ENCODE measurements at regions not wholly inside any gene's neighbourhood (a gene's known extent, or its start where the extent isn't known, plus 50 kb on each side); places are given as distances from the start of the nearest gene placed in this dataset.
"Not testable (repeated sequence)": the region's sequence is repeated elsewhere in the genome, so short reads cannot be mapped to it uniquely, and the experiment has no call there.

DNA sequence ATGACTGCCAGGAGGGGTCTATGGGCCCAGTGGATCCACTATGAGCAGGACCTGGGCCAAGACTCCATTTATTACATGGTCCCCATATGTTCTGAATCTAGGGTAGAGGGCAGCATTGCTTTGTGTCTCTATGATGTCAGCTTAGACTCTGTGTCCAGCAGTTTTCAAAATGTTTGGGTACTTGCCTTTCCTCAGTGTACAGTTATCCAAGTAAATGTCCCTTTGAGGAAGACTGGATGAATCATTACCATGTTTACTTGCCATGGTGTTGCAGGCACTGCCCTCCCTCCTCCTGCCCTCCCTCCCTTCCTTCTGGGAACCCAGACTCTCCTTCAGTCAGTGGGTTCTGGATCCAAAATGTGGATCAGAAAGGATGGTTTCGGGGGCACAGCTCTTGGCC lies 108.6 kb downstream of the NRN1 start:
- peak; percentile 26 for DNase-seq (ENCODE audit: low spot score)

DNA sequence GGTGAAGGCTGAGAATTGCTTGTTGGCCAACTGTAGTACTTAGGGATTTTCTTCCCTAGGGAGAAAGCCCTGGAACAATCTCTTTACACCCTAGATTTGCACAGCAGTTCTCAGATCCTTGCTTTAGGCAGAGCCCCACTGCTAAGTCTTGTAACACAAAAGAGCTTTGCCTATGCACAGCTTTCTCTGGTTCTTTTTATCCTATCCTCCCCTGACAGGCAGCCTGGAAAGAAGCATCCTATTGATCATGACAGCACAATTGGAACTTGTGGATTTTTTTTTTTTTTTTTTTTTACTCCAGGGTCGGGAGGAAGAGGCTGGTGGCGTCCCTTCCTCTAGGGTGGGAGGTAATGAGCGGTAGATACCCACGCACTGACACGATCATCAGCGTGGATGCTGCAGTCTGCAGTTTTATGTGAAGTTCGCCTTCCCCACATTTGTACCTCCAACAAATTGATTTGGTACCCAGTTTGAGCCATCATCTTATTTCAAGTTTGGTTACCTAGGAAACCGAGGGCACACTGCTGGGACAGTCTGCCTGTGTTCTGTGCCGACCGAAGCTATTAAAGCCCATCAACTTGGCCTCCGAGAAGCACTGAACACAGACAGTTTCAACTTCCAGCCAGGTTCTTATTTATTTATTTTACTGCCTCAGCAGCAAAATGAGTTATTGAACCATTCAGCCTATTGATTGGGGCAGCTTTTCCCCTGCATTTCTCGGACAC lies 110.1 kb downstream of the NRN1 start:
- DNase-seq (ENCODE audit: low spot score), result no peak

DNA sequence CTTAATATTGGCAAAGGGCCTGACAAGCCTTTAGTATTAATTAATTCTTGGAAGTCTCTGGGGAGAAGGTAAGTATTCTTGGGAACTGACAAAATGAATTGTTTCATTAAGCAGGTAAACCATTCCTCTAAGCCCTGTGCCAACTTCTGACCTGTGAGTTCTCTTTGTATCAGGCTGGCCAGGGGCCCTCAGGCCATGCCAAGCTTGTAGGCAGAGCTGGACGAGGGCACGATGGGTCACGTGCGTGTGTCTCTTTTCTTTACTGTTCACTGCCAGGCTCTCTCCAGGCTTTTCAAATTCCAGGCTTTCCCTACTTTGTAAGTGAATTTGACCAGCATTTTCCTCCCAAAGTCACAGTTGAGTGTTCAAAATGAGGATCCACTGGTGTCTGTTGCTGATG lies 112.4 kb downstream of the NRN1 start:
- no peak for DNase-seq (ENCODE audit: low spot score)

DNA sequence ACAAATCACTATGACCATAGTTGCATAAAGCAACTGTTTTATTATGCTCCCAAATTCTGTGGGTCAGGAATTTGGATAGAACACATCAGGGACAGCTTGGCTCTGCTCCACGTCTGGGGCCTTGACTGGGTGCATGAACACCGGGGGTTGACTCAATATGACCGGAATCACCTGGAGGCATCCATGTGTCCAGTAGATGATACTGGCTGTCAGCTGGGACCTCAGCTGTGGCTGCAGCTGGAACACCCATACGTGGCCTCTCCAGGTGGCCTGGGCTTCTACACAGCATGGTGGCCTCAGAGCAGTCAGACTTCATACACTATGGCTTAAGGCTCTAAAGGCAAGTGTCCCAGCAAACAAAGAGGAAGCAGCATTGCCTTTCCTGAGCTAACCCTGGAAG lies 113.4 kb downstream of the NRN1 start:
- DNase-seq (ENCODE audit: low spot score), result no peak

DNA sequence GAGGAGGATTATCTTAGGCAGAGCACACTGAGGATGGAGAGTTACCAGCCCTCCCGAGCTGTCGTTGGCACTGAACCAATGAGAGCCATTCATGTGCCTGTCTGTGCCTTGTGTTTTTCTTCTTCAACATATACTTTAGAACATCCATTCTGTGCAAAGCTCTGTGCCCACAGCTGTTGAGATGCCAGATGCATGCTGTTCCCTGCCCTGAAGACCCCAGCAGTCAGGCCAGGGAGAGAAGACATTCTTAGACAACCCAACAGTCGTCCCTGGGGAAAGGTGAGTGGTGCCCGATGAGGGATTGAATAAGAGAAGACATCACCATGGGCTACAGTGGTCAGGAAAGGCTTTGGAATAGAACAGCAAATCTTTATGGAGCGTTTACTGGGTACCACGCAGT lies 114.1 kb downstream of the NRN1 start:
- no peak for DNase-seq (ENCODE audit: low spot score)

DNA sequence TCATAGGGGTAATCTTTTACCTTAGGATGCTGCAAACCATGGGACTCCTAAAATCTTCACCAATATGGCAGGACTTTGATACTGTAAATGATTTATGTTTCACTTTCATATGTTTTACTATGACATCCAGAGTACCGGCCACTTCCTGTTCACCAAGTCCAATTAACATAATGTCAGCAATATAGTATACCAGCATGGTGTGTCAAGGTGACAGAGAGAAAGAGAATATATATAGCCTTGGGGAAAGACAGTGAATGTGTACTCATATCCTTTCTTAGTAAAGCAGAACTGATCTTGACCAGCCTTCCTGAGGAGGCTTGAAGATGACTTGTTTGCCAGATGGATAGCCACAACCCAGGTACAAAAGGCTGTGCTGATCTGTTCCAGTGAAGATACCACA lies 127.9 kb downstream of the NRN1 start:
- DNase-seq (ENCODE audit: low spot score), result no peak

DNA sequence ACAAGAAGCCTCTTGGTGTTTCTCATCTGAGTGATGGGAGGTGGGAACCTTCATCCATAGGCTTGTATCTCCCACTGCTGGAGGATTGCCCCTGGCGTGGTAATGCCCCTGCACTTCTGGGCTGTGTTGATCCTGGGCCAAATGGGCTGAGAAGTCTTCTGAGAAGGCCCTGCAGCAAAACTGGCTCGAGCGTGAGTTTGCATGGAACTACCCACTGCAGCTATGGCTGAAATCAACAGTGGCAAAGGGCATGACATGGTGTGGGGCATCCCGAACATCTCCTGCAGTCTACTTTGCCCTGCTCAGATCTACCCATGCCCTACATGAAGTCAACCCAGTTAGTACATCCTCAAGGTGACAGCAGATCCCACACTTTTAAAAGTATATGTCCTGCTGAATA lies 130.6 kb downstream of the NRN1 start:
- DNase-seq (ENCODE audit: low spot score), result no peak

DNA sequence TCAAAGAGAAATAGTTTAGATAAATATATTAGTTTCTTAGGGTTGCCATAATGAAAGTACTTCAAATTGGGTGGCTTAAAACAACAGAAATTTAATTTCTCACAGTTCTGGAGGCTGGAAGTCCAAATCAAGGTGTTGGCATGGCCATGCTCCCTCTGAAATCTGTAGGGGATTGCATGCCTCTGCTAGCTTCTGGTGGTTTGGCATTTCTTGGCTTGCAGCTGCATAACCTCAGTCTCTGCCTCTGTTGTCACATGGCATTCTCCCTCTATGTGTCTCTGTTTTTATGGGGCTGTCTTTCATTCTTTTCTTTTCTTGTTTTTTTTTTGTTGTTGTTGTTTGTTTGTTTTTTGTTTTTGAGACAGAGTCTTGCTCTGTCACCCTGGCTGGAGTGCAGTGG lies 132.7 kb downstream of the NRN1 start:
- not testable (repeated sequence) for DNase-seq (ENCODE audit: low spot score)

DNA sequence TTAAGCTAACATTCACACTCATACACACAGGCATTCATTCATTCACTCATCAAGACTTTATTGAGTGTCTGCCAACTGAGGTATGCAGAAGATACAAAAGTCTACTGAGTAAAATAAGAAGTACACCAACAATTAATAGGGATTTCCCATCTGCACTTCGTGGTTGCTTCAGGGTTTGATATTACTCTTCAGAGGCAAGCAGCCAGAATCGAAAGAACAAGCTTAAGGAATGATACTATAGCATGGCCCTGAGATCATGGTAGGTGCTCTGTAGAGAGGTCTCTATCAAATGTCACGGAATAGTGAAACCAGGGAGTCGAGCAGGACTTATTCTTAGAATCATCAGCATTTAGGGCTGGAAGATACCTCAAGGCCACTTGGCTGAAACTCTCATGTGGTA lies 135.4 kb downstream of the NRN1 start:
- no peak for DNase-seq (ENCODE audit: low spot score)

DNA sequence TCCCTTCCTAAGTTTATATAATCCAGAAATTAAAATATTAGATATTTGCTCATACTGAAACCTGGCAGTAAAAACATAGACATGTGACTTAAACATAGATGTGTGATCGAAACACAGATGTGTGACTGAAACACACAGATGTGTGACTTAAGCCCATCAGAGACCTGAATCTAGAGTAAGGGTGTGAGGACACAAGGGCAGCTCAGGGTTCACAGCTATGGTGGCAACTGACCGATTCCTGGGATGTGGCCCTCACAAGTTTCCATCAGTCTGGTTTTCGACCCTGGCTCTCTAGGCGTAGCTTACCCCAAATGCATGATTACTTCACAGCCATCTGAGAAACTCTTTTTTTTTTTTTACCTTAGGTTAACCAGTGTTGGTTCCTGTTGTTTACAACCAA lies 137.0 kb downstream of the NRN1 start:
- DNase-seq (ENCODE audit: low spot score), result no peak

DNA sequence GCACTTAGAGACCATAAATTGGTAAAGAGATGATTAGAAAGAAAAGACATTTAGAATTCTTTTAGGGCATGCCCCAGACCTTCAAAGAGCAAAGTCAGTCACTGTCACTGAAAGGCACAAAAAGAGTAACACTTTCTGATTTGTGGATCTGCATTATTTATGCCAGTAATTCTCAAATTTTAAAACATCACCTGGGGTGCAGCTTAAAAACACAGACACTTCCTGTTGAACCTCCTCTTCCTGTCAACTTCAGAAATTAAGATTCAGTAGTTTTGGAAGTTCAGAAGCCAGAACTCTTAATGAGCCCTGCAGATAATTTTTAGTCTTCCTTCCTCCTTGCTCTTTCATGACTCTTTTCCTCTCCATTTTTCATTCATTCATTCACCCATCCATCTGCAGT lies 137.5 kb downstream of the NRN1 start:
- DNase-seq (ENCODE audit: low spot score), result no peak

DNA sequence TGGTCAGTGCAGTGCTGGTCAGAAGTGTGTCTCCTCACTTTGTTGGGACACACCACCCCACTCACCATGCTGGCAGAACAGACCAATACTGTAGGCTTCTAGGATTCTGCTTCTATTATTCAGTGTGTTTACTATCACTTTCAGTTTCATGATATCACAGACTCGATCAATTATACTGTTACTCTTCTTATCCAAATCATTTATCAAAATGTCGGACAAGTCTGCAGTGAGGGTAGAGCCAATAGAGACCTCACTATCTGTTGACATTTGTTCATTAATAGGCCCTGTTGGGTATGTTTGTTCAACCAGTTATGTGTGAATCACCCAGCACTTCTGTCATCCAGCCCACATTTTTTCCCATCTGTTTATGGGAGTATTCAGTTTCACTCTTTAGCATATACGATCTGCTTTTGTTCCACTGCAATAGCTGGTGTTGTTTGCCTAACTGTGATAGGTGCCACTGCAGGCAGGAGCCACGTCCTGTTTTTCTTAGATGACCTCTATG lies 140.1 kb downstream of the NRN1 start:
- peak; percentile 70 for DNase-seq (ENCODE audit: low spot score)

DNA sequence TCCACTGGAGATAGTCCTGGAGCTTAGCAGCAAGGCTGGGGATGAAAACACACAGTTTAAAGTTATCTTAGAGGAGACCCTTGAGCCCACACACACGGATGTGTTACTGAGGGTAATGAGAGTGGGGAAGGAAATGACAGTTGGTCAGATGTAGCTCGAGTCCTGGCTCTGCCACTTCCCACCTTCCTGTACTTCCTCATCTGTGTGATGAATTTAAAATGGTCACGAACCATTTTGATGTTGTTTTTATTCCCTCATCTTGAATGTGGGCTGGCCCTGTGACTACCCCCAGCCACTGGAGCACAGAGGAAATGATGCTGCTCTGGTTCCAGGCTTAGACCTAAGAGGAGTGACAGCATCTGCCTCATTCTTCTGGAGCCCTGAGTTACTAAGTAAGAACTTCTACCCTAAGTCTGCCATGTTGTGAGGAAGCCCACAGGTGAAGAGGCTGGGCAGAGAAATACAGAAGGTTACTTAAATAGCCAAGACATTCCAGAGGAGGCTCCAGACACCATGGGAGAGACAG lies 141.2 kb downstream of the NRN1 start:
- no peak for DNase-seq (ENCODE audit: low spot score)

DNA sequence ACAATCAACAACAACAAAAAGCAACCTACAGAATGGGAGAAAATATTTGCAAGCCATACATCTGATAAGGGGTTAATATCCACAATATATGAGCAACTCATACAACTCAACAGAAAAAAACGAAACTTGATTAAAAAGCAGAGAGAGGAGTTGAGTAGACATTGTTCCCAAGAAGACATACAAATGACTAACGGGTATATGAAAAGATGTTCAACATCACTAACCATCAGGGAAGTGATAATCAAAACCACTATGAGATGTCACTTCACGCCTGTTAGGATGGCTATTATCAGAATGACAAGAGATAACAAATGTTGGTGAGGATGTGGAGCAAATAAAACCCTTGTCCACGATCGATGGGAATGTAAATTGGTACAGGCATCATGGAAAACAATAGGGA lies 145.9 kb downstream of the NRN1 start:
- DNase-seq (ENCODE audit: low spot score), result no peak

DNA sequence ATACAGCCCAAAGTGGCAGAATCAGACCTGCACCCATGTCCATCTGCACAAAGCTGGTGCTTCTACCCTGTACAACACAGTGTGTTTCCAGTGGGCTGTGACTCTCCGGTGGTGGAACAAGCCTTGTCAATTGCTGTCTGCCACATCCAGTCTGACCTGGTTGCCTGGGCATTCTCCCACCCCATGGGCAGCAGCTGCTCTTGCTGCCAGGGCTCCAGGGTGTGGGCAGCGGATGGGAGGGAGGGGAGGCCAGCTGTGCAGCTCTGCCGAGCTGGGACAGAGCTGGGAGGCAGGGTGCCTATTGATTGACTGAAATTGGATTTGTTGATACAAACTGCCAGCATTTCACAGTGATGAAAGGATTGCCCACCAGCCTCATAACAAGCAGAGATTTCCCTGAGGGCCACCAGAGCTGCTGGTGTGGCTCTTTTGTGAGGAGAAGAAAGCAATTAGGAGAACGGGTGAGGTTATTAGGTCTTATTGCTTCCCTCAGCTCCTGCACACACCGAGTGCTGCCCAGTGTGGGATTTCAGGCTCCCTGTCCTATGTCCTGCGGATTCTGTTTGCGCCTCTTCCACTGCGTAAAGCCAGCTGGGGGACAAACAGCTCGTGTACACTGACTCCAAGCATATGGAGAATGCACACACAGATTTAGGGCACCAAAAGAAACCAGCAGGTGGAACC lies 150.8 kb downstream of the NRN1 start:
- DNase-seq (ENCODE audit: low spot score), result no peak

DNA sequence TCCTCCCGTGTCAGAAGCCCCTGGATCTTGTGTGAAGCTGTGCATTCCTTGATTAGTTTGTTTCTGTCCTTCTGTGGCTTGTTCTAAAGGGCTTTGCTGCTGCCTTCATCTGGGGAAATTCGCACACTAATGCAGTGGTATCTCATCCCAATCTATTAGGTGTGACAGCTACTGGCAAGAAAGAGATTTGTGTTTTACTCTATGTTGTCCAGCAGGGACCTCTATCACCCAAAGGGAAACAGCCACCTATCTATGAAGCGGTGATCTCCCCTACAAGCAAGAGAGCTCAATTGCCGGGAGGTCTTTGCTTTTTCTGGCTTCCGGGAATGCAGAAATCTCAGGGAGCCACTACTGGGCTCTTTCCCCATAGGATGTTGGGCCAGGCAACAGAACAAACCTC lies 151.8 kb downstream of the NRN1 start:
- DNase-seq (ENCODE audit: low spot score), result no peak

DNA sequence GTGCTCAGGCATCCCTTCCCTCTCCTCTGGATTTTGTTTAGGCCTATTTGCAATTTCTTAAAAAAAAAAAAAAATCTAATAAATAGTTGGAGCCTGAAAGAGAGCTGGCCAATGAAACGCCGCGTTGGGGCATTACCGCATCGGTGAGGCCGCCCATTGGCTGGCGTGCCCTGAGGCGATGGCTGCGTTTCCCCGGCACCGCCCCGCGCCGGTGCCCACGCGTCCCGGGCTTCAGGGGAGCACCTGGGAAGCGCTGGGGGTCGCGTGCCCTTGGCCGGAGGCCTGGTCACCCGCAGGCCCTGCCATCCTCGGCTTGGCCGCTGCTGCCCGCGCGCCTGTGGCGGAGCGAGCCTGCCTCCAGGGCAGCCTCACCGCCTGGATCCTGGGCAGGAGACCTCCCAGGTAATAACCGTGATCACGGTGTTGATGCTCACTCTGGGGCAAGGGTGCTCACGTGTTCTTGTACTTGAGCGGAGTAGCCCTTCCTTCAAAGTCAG lies 155.4 kb downstream of the NRN1 start:
- peak; percentile 86 for DNase-seq (ENCODE audit: low spot score)

DNA sequence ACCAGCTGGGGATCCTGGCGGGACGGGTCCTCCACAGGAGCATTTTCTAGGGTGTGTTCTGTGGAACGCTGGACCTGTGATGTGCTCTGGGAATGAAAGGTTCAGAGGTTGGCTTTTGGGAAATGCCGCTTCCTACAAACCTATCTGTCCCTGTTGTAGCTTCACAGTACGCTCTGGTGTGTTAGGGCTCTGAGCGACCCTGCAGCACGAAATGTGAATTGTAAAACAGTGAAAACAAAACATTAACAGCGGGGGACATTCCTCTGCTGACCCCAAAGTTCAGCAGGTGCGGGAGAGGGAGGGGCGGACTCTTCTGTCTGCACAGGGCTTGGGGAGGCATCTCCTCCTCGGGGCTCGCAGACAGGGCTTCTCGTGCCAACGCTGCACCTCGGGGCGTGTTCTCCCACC lies 155.9 kb downstream of the NRN1 start:
- DNase-seq (ENCODE audit: low spot score), result no peak

DNA sequence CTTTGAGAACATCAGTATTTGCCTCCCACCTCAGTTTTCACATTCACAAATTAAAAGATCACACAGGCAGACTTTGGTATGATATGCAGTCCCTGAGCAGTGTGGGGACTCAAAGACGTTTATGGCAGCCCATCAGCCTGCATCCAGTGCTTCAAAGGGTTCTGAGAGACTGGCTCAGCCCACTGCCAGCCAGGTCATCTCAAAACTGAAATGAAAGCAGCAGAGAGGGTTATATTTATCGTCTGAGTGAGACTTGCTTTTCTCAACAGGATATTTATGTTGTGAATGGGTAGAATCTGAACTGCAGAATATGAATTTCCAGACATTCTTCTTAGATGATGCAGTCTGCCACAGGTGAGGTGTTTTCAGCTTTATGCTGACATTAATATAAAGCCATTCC lies 159.8 kb downstream of the NRN1 start:
- no peak for DNase-seq (ENCODE audit: low spot score)

DNA sequence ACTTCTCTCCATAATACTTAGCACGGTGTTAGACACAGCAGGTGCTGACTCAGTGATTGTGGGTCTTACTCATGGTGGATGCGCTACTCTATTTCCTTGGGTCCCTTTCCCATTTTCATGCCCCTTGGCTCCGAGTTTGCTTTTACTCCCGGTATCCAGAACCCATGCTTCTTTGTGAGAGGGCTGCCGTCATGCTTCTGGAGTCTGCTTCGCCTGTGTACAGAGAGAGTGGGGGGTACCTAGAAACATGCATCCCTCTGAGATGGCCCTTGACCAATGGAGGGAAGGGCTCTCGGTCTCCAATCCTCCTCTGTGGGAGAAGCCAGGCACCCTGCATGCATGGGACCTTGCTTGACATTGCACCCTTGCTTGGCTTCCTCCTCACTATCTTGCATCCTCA lies 160.4 kb downstream of the NRN1 start:
- no peak for DNase-seq (ENCODE audit: low spot score)

DNA sequence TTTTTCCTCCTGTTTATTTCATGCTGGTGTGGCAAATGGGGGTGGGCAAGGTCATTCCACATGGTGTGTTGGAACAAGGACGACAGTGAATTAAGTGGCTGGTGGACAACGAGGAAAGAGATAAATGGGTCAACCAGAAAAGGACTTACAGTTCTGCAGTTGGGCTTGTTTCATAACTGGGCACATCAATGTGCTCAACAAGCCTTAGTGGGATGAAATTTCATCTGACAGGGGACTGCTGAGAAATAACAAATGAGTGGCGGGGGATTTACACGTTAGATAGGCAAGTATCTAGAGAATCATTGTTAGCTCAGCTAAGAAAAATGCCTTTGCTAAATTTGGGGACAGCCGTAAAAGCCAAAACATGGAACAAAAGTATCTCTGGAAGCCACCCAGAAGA lies 163.6 kb downstream of the NRN1 start:
- DNase-seq (ENCODE audit: low spot score), result no peak

DNA sequence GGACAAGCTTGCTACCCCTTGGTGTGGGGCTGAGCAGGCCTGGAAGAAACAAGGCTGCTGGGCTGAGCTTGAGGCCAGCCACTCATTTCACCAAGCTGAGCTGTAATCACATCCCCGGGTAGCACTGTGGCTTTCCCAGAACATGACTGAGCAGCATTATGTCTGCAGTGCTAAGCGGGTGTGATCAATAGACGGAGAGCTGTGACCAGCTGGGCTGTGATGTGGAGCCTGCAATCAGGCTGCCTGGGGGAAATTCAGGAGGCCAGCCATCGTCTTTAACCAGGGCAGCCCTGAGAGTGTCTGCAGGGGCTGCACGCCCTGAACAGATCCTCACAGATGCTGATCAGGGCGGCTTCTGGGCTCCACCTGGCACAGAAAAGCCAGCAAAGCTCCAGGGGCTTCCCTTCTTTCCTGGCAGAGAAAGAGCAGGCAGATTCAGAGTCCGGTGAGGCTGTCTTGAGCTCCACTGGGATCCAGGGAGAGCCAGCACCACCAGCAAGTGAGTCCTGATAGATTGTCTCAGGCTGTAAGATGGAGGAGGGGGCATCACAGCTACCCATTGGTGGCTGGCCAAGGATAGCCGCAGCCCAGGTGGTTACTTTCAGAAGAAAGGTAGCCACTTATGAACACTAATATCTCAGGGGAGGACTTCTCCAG lies 165.9 kb downstream of the NRN1 start:
- DNase-seq (ENCODE audit: low spot score), result no peak
